K562 (cell line): ENCODE measurements at regions not wholly inside any gene's neighbourhood (a gene's known extent, or its start where the extent isn't known, plus 50 kb on each side); places are given as distances from the start of the nearest gene placed in this dataset.

Experiments used
- KAT8 ChIP-seq: fragments of 450-650 bp; IDR thresholded peaks from 2 replicates; pipeline ENCODE4 v1.6.1; 2016; ENCODE audit warnings: low read depth, mild to moderate bottlenecking
- REST ChIP-seq, 2 experiments: fragments of 450-650 bp; formaldehyde crosslinking in 1 of 2; IDR thresholded peaks; 2 replicates each; pipeline versions ENCODE4 v1.4.0 to v1.6.1; 2014 to 2020; ENCODE audit warnings: mild to moderate bottlenecking in 2 of 2, borderline replicate concordance in 1 of 2, low read depth in 1 of 2
- SRSF9 ChIP-seq: fragments of 200-400 bp; formaldehyde crosslinking; IDR thresholded peaks from 2 replicates; pipeline ENCODE4 v1.6.1; 2017; ENCODE audit warnings: low read depth, low read length, borderline replicate concordance
- ZBTB9 ChIP-seq: fragments of 450-650 bp; formaldehyde crosslinking; IDR thresholded peaks from 2 replicates; pipeline ENCODE4 v1.4.0; 2020; ENCODE audit warnings: mild to moderate bottlenecking, moderate library complexity
- ZNF3 ChIP-seq: fragments of 250-450 bp; sonication (Bioruptor Pico); IDR thresholded peaks from 2 replicates; pipeline ENCODE4 v1.5.0; 2021; ENCODE audit warnings: mild to moderate bottlenecking, moderate library complexity
- ZNF318 ChIP-seq, 2 experiments: fragments of 450-650 bp; IDR thresholded peaks; 2 replicates each; pipeline ENCODE4 v1.6.1; 2016; ENCODE audit warnings: mild to moderate bottlenecking in 2 of 2, borderline replicate concordance in 1 of 2, low read depth in 1 of 2, moderate library complexity in 1 of 2
- ZNF707 ChIP-seq: fragments of 250-450 bp; sonication (Bioruptor Pico); conservative IDR thresholded peaks from 2 replicates; pipeline ENCODE4 v1.8.0; 2022; ENCODE audit warnings: inconsistent platforms, mild to moderate bottlenecking, moderate library complexity

GRCh38 chr1:222009105-222009730 is 267.3 kb upstream of the DUSP10 start (continued):
- TF ChIP-seq KAT8 (no peak), SRSF9 (no peak), ZNF3 (CRISPR knock-in tag) (no peak), ZBTB9 (CRISPR knock-in tag) (no peak), REST (IDR thresholded peaks at IDR 0.05; ENCODE audit: borderline replicate concordance) (peak; percentile 37; the same call in 1 of the 2 replicates), REST (CRISPR knock-in tag; IDR thresholded peaks at IDR 0.05; ENCODE audit: low read depth) (no peak), ZNF318 (IDR thresholded peaks at IDR 0.05; ENCODE audit: borderline replicate concordance in 1 of 2, low read depth in 1 of 2) (no peak), ZNF707 (no peak)
